Keratinocyte (primary cell): ENCODE measurements at regions not wholly inside any gene's neighbourhood (a gene's known extent, or its start where the extent isn't known, plus 50 kb on each side); places are given as distances from the start of the nearest gene placed in this dataset.
A peak's percentile ranks its signal among the peaks of the same experiment; 100 is the strongest.

Source experiments
- DNase-seq: peaks from one replicate; pipeline ENCODE4 v3.0.0-alpha.2; 2011; ENCODE audit warnings: low read depth, missing footprints, low spot score
- FAIRE-seq: peaks from 2 replicates; lab custom pipeline; 2011; peaks lifted over from hg19 to GRCh38; lab: Jason Lieb, UNC
- H2AFZ ChIP-seq: 2 replicates; pipeline ENCODE4 v1.6.0; 2012; ENCODE audit warnings: low read length, control low read depth, inconsistent platforms; ENCODE audit not compliant: control insufficient read depth
- H3K27ac ChIP-seq: 2 replicates; pipeline ENCODE4 v1.5.1; 2011; ENCODE audit warnings: low read length; ENCODE audit not compliant: control insufficient read depth, insufficient read depth
- H3K27me3 ChIP-seq: 3 replicates; pipeline ENCODE4 v1.6.0; 2011; ENCODE audit warnings: low read length; ENCODE audit not compliant: control insufficient read depth, insufficient read depth; ENCODE audit errors: extremely low read depth
- H3K36me3 ChIP-seq, 2 experiments: 2 replicates in 1 of 2; 3 replicates in 1 of 2; pipeline ENCODE4 v1.5.1; 2011; ENCODE audit warnings: low read length in 2 of 2, mild to moderate bottlenecking in 1 of 2; ENCODE audit not compliant: control insufficient read depth in 2 of 2, insufficient read depth in 2 of 2; ENCODE audit errors: extremely low read depth in 1 of 2
- H3K4me1 ChIP-seq: 3 replicates; pipeline ENCODE4 v1.5.1; 2011; ENCODE audit warnings: low read length; ENCODE audit not compliant: control insufficient read depth, insufficient read depth; ENCODE audit errors: extremely low read depth
- H3K4me2 ChIP-seq: 3 replicates; pipeline ENCODE4 v1.6.0; 2011; ENCODE audit warnings: low read depth, low read length; ENCODE audit not compliant: control insufficient read depth, insufficient read depth; ENCODE audit errors: extremely low read depth
- H3K4me3 ChIP-seq, 3 experiments: fragments of 200-600 bp in 1 of 3; sonication (generic) in 1 of 3; 2 replicates in 2 of 3; 3 replicates in 1 of 3; pipeline ENCODE4 v1.5.1; 2011 to 2016; ENCODE audit warnings: low read length in 3 of 3, mild to moderate bottlenecking in 3 of 3, control low read depth in 2 of 3, inconsistent platforms in 1 of 3, low read depth in 1 of 3, mixed read lengths in 1 of 3, mixed run types in 1 of 3, moderate library complexity in 1 of 3; ENCODE audit not compliant: control insufficient read depth in 2 of 3, insufficient read depth in 2 of 3; ENCODE audit errors: extremely low read depth in 1 of 3
- H3K79me2 ChIP-seq: 2 replicates; pipeline ENCODE4 v1.6.0; 2012; ENCODE audit warnings: low read length; ENCODE audit not compliant: control insufficient read depth, insufficient read depth
- H3K9ac ChIP-seq: 3 replicates; pipeline ENCODE4 v1.6.0; 2011; ENCODE audit warnings: low read length; ENCODE audit not compliant: control insufficient read depth, insufficient read depth; ENCODE audit errors: extremely low read depth
- H3K9me1 ChIP-seq: 3 replicates; pipeline ENCODE4 v1.6.0; 2011; ENCODE audit warnings: low read length; ENCODE audit not compliant: control insufficient read depth, insufficient read depth; ENCODE audit errors: extremely low read depth
- H3K9me3 ChIP-seq: 2 replicates; pipeline ENCODE4 v1.5.1; 2012; ENCODE audit warnings: low read depth, low read length; ENCODE audit not compliant: control insufficient read depth
- H4K20me1 ChIP-seq: 3 replicates; pipeline ENCODE4 v1.6.0; 2011; ENCODE audit warnings: low read length; ENCODE audit not compliant: control insufficient read depth, insufficient read depth; ENCODE audit errors: extremely low read depth
- CTCF ChIP-seq, 3 experiments: IDR thresholded peaks in 1 of 3; conservative IDR thresholded peaks in 1 of 3; optimal IDR thresholded peaks in 1 of 3; 2 replicates in 2 of 3; 3 replicates in 1 of 3; pipeline versions ENCODE3 to v1.5.1; 2011; ENCODE audit warnings: low read length in 3 of 3, mild to moderate bottlenecking in 3 of 3, moderate library complexity in 2 of 3, control low read depth in 1 of 3, inconsistent platforms in 1 of 3; ENCODE audit not compliant: insufficient read depth in 2 of 3; ENCODE audit errors: extremely low read depth in 1 of 3
- EZH2 ChIP-seq: IDR thresholded peaks from one replicate; pipeline ENCODE4 v1.6.1; 2012; ENCODE audit warnings: inconsistent platforms, mild to moderate bottlenecking, low read length, moderate library complexity
- dilution Hi-C: fragments of 300-500 bp; cut with MboI; formaldehyde crosslinking; loops from one replicate; pipeline ENCODE4 v1.7.0; 2020; ENCODE audit warnings: low sequenced_read_pairs; ENCODE audit not compliant: extremely low pct_ligation_motif_present

DNA sequence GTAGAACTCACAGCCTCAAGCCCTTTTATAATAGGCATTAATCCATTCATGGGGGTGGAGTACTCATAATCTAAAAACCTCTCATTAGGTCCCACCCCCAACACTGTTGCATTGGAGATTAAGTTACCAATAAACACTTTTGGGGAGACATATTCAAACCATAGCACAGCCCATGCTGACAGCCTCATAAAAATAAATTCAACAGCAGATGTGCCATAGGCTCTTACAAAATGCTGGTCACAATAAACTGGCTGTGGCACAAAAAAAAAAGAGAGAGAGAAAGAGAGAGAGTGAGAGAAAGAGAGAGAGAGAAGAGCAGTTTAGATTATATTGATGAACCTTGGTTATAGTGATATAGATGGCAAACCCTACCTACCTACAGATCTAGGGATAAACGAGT lies 1000.9 kb downstream of the TUSC7 start:
- Histone ChIP-seq H3K4me1 (peaks cover 17% of the 10 kb centered on the region), H3K79me2 (no peaks in the 10 kb centered on the region), H3K9me3 (no peaks in the 10 kb centered on the region), H3K36me3 (no peaks in the 10 kb centered on the region), H3K4me2 (no peak overlapping the region), H4K20me1 (no peaks in the 10 kb centered on the region), H3K9me1 (no peaks in the 10 kb centered on the region), H3K4me3 (no peak overlapping the region), H3K9ac (no peak overlapping the region), H3K27me3 (no peaks in the 10 kb centered on the region), H2AFZ (no peak overlapping the region), H3K27ac (no peak overlapping the region)
- DNase-seq (no peak), FAIRE-seq (no peak)
- no peak for TF ChIP-seq EZH2
- no peak for TF ChIP-seq CTCF (optimal IDR thresholded peaks at IDR 0.05 in 1 of 3, IDR thresholded peaks at IDR 0.05 in 1 of 3, conservative IDR thresholded peaks at IDR 0.05 in 1 of 3; ENCODE audit: extremely low read depth in 1 of 3, insufficient read depth in 2 of 3, low read length in 3 of 3)
- dilution Hi-C loops: no loop called here

- dilution Hi-C loops: no loop called here
- Histone ChIP-seq H3K9me3 (no peaks in the 10 kb centered on the region), H4K20me1 (no peaks in the 10 kb centered on the region), H3K4me2 (no peak overlapping the region), H3K9ac (no peak overlapping the region), H3K36me3 (no peaks in the 10 kb centered on the region), H3K27me3 (no peaks in the 10 kb centered on the region), H3K9me1 (no peaks in the 10 kb centered on the region), H3K4me3 (no peak overlapping the region), H3K4me1 (no peaks in the 10 kb centered on the region), H3K79me2 (no peaks in the 10 kb centered on the region), H2AFZ (no peak overlapping the region), H3K27ac (no peak overlapping the region)
- FAIRE-seq (no peak), DNase-seq (no peak)
- TF ChIP-seq CTCF (optimal IDR thresholded peaks at IDR 0.05 in 1 of 3, IDR thresholded peaks at IDR 0.05 in 1 of 3, conservative IDR thresholded peaks at IDR 0.05 in 1 of 3; ENCODE audit: extremely low read depth in 1 of 3, insufficient read depth in 2 of 3, low read length in 3 of 3) (peak in 2 of 3 experiments; percentile 49 to 57), EZH2 (no peak)
Observed at GRCh38 chr3:117719316-117719926, 1009.8 kb downstream of the TUSC7 start.
